Stomach smooth muscle (tissue), 2 donors: ENCODE measurements at regions not wholly inside any gene's neighbourhood (a gene's known extent, or its start where the extent isn't known, plus 50 kb on each side); places are given as distances from the start of the nearest gene placed in this dataset.
A peak's percentile ranks its signal among the peaks of the same experiment; 100 is the strongest.

ENCODE experiments used
- H3K27ac ChIP-seq: one replicate; pipeline ENCODE4 v1.7.0; 2013; ENCODE audit warnings: mild to moderate bottlenecking, low read length, inconsistent platforms
- H3K27me3 ChIP-seq, 2 donors: one replicate each; pipeline ENCODE4 v1.7.0; 2013; ENCODE audit warnings: low read length in 2 of 2; ENCODE audit not compliant: insufficient read depth in 2 of 2, control insufficient read depth in 1 of 2
- H3K36me3 ChIP-seq, 2 donors: one replicate each; pipeline ENCODE4 v1.7.0; 2013; ENCODE audit warnings: low read length in 2 of 2; ENCODE audit not compliant: control insufficient read depth in 2 of 2, insufficient read depth in 2 of 2
- H3K4me1 ChIP-seq: one replicate; pipeline ENCODE4 v1.7.0; 2013; ENCODE audit warnings: low read length; ENCODE audit not compliant: control insufficient read depth, insufficient read depth
- H3K4me3 ChIP-seq, 2 donors: one replicate each; pipeline ENCODE4 v1.7.0; 2013; ENCODE audit warnings: low read length in 2 of 2
- H3K9ac ChIP-seq, 2 donors: one replicate each; pipeline ENCODE4 v1.7.0; 2013; ENCODE audit warnings: low read length in 2 of 2, mild to moderate bottlenecking in 1 of 2
- H3K9me3 ChIP-seq, 2 donors: one replicate each; pipeline ENCODE4 v1.7.0; 2013; ENCODE audit warnings: low read length in 2 of 2; ENCODE audit not compliant: control insufficient read depth in 2 of 2
- donor health status: healthy.
- donor health status: Pancreatic carcinoma.

- Histone ChIP-seq H3K9me3 (no peaks in the 10 kb centered on the region), H3K9ac (no peak overlapping the region), H3K27ac (no peak overlapping the region), H3K4me1 (no peaks in the 10 kb centered on the region), H3K36me3 (no peaks in the 10 kb centered on the region), H3K27me3 (no peaks in the 10 kb centered on the region), H3K4me3 (no peak overlapping the region)
Measured at GRCh38 chr6:22699151-22699550, 129.8 kb downstream of the HDGFL1 start.

- no peaks in the 10 kb centered on the region for H3K27me3 ChIP-seq
- no peak overlapping the region for H3K9ac ChIP-seq
- no peak overlapping the region for H3K4me3 ChIP-seq
- no peaks in the 10 kb centered on the region for H3K36me3 ChIP-seq
- H3K27ac ChIP-seq = no peak overlapping the region
- peaks cover 8% of the 10 kb centered on the region for H3K4me1 ChIP-seq
- no peaks in the 10 kb centered on the region for H3K9me3 ChIP-seq
Measured at GRCh38 chr6:22706651-22707050, 137.3 kb downstream of the HDGFL1 start.

DNA sequence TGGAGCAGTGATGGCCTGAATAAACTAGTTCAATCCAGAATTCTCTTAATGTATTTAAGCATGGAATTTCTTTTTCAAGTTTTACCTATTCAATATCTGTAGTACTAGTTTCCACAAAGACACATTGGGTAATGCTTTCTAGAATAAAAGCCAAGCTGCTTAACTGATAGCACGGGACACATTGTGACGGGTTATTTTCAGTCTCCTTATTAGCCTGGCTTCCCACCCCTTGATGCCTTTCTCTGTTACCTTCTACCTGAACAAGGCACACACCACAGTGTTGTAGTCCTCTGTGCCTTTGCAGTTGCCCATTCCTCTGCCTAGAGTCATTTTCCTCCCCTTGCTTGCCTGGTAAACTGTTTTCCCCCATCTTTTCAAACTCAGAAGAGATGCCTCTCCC is 139.1 kb downstream of the HDGFL1 start:
- H3K4me1 ChIP-seq = peaks cover 8% of the 10 kb centered on the region
- H3K27ac ChIP-seq = no peak overlapping the region
- H3K4me3 ChIP-seq = no peak overlapping the region
- H3K27me3 ChIP-seq = no peaks in the 10 kb centered on the region
- no peaks in the 10 kb centered on the region for H3K36me3 ChIP-seq
- no peak overlapping the region for H3K9ac ChIP-seq
- no peaks in the 10 kb centered on the region for H3K9me3 ChIP-seq

- H3K9ac ChIP-seq = no peak overlapping the region
- H3K36me3 ChIP-seq = no peaks in the 10 kb centered on the region
- H3K27ac ChIP-seq = no peak overlapping the region
- H3K4me1 ChIP-seq = peaks cover 8% of the 10 kb centered on the region
- no peak overlapping the region for H3K4me3 ChIP-seq
- no peaks in the 10 kb centered on the region for H3K9me3 ChIP-seq
- no peaks in the 10 kb centered on the region for H3K27me3 ChIP-seq
Measured at GRCh38 chr6:22709803-22710202, 140.4 kb downstream of the HDGFL1 start.

DNA sequence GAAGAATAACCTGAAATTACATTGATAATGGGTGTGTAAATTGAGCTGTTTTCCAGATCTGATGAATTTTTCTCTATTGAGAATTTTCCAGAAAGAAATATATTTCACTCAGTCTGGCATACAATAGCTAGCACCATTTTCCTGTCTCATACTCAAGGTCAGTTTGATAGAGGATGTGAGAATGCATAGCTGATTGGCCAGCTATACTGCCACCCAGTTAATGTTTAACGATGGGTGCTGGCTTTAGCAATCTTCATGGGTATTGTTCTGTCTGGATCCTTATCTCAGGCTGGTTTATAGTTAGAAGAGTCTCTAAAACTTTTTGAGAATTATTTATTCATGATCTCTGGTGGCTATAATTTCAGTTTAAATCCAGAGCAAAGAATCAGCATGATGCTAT is 147.4 kb downstream of the HDGFL1 start:
- Histone ChIP-seq H3K27me3 (no peaks in the 10 kb centered on the region), H3K4me3 (no peak overlapping the region), H3K4me1 (no peaks in the 10 kb centered on the region), H3K9me3 (no peaks in the 10 kb centered on the region), H3K9ac (no peak overlapping the region), H3K27ac (no peak overlapping the region), H3K36me3 (no peaks in the 10 kb centered on the region)

- Histone ChIP-seq H3K4me3 (no peak overlapping the region), H3K9ac (no peak overlapping the region), H3K9me3 (no peaks in the 10 kb centered on the region), H3K4me1 (no peaks in the 10 kb centered on the region), H3K27me3 (no peaks in the 10 kb centered on the region), H3K27ac (no peak overlapping the region), H3K36me3 (no peaks in the 10 kb centered on the region)
Measured at GRCh38 chr6:22717915-22718314, 148.5 kb downstream of the HDGFL1 start.

- Histone ChIP-seq H3K27ac (no peak overlapping the region), H3K27me3 (no peaks in the 10 kb centered on the region), H3K9me3 (peaks cover 0 to 2% of the 10 kb centered on the region in 2 donors), H3K4me1 (no peaks in the 10 kb centered on the region), H3K36me3 (no peaks in the 10 kb centered on the region), H3K9ac (no peak overlapping the region), H3K4me3 (no peak overlapping the region)
Measured at GRCh38 chr6:22722913-22723312, 153.5 kb downstream of the HDGFL1 start.

DNA sequence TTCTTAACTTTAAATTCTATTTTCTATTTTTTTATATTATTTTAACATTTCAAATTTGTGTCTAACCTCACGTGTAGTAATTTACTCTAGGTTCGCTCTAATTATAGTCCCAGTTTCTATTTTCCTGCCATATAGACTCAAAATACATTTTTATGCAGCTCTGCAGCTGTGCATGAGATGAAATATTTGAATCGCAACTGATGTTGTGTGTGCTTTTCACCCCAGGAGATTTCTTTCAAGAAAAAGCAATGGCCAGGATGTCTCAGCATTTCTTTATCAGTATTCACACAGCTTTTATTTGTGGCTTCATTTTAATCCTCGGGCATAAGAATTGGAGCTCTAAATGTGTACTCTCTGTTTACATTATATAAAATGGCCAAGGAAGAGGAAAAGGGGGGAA is 157.6 kb downstream of the HDGFL1 start:
- no peak overlapping the region for H3K9ac ChIP-seq
- H3K4me3 ChIP-seq = no peak overlapping the region
- H3K27me3 ChIP-seq = no peaks in the 10 kb centered on the region
- H3K36me3 ChIP-seq = no peaks in the 10 kb centered on the region
- H3K4me1 ChIP-seq = no peaks in the 10 kb centered on the region
- H3K9me3 ChIP-seq = peaks cover 0 to 2% of the 10 kb centered on the region in 2 donors
- no peak overlapping the region for H3K27ac ChIP-seq

- Histone ChIP-seq H3K4me3 (peak overlapping the region in 1 of 2 donors; percentile 17), H3K27me3 (no peaks in the 10 kb centered on the region), H3K9ac (no peak overlapping the region), H3K9me3 (peaks cover 0 to 2% of the 10 kb centered on the region in 2 donors), H3K27ac (no peak overlapping the region), H3K4me1 (no peaks in the 10 kb centered on the region), H3K36me3 (no peaks in the 10 kb centered on the region)
Measured at GRCh38 chr6:22727710-22728109, 158.3 kb downstream of the HDGFL1 start.

- H3K4me3 ChIP-seq = no peak overlapping the region
- no peak overlapping the region for H3K9ac ChIP-seq
- no peaks in the 10 kb centered on the region for H3K9me3 ChIP-seq
- no peaks in the 10 kb centered on the region for H3K36me3 ChIP-seq
- H3K27me3 ChIP-seq = no peaks in the 10 kb centered on the region
- no peak overlapping the region for H3K27ac ChIP-seq
- no peaks in the 10 kb centered on the region for H3K4me1 ChIP-seq
Measured at GRCh38 chr6:22732176-22732970, 163.0 kb downstream of the HDGFL1 start.

- H3K9ac ChIP-seq = no peak overlapping the region
- no peaks in the 10 kb centered on the region for H3K36me3 ChIP-seq
- H3K27ac ChIP-seq = no peak overlapping the region
- no peak overlapping the region for H3K4me3 ChIP-seq
- no peaks in the 10 kb centered on the region for H3K4me1 ChIP-seq
- no peaks in the 10 kb centered on the region for H3K9me3 ChIP-seq
- no peaks in the 10 kb centered on the region for H3K27me3 ChIP-seq
Measured at GRCh38 chr6:22736740-22737139, 167.4 kb downstream of the HDGFL1 start.
